Breast epithelium (tissue), 4 donors: ENCODE measurements at regions not wholly inside any gene's neighbourhood (a gene's known extent, or its start where the extent isn't known, plus 50 kb on each side); places are given as distances from the start of the nearest gene placed in this dataset.

ENCODE experiments used
- DNase-seq, 2 donors: peaks; one replicate each; pipeline ENCODE4 v3.0.0-alpha.2; 2019; ENCODE audit warnings: low spot score in 2 of 2
- H3K27ac ChIP-seq, 2 donors: fragments of 200-600 bp; sonication (generic) in 1 of 2; one replicate each; pipeline ENCODE4 v1.5.1; 2016 to 2019; ENCODE audit warnings: mild to moderate bottlenecking in 1 of 2
- H3K27me3 ChIP-seq, 2 donors: fragments of 200-600 bp; sonication (generic) in 1 of 2; one replicate each; pipeline versions ENCODE4 v1.5.1 to v1.6.0; 2017 to 2019; ENCODE audit warnings: control low read depth in 1 of 2, mild to moderate bottlenecking in 1 of 2
- H3K36me3 ChIP-seq: fragments of 200-600 bp; one replicate; pipeline ENCODE4 v1.5.1; 2019
- H3K4me1 ChIP-seq, 2 donors: fragments of 200-600 bp; sonication (generic); one replicate each; pipeline ENCODE4 v1.5.1; 2016 to 2019; ENCODE audit warnings: control low read depth in 1 of 2
- H3K4me3 ChIP-seq, 3 donors: fragments of 200-600 bp; sonication (generic); 1 replicate in 2 of 3; 2 replicates in 1 of 3; pipeline ENCODE4 v1.5.1; 2016 to 2019; ENCODE audit warnings: mild to moderate bottlenecking in 3 of 3, moderate library complexity in 2 of 3
- H3K9me3 ChIP-seq, 2 donors: fragments of 200-600 bp; sonication (generic) in 1 of 2; one replicate each; pipeline ENCODE4 v1.5.1; 2016 to 2019; ENCODE audit warnings: control low read depth in 1 of 2
- CTCF ChIP-seq, 3 donors: fragments of 450-650 bp; IDR thresholded peaks; one replicate each; pipeline ENCODE4 v1.5.1; 2016 to 2017; ENCODE audit warnings: antibody characterized with exemption in 3 of 3, mild to moderate bottlenecking in 3 of 3, moderate library complexity in 3 of 3
- POLR2A ChIP-seq: fragments of 450-650 bp; IDR thresholded peaks from one replicate; pipeline ENCODE4 v1.6.1; 2016; ENCODE audit warnings: antibody characterized with exemption, mild to moderate bottlenecking, moderate library complexity
- POLR2AphosphoS5 ChIP-seq, 3 donors: sonication (generic); formaldehyde crosslinking; IDR thresholded peaks; one replicate each; pipeline ENCODE4 v1.6.1; 2017; ENCODE audit warnings: antibody characterized with exemption in 3 of 3
- intact Hi-C: fragments of 100-400 bp; cut with DNase I; formaldehyde crosslinking; loops from one replicate; pipeline ENCODE4 v1.15.1; 2023; ENCODE audit warnings: low total_unique reads

GRCh38 chr18:55085557-55086285 is 126.5 kb upstream of the CCDC68 start:
- no peak overlapping the region for H3K4me3 ChIP-seq
- no peaks in the 10 kb centered on the region for H3K9me3 ChIP-seq
- intact Hi-C loops = loop anchor here (5.0 kb wide), 1 partner anchor 1387 kb away; no protein-coding TSS in a partner anchor
- no peaks in the 10 kb centered on the region for H3K36me3 ChIP-seq
- H3K27me3 ChIP-seq = no peaks in the 10 kb centered on the region
- no peak for TF ChIP-seq CTCF (IDR thresholded peaks at IDR 0.05)
- no peak for TF ChIP-seq POLR2A
- TF ChIP-seq POLR2AphosphoS5 (IDR thresholded peaks at IDR 0.05) = no peak
- no peaks in the 10 kb centered on the region for H3K4me1 ChIP-seq
- no peak for DNase-seq
- H3K27ac ChIP-seq = no peak overlapping the region

DNA sequence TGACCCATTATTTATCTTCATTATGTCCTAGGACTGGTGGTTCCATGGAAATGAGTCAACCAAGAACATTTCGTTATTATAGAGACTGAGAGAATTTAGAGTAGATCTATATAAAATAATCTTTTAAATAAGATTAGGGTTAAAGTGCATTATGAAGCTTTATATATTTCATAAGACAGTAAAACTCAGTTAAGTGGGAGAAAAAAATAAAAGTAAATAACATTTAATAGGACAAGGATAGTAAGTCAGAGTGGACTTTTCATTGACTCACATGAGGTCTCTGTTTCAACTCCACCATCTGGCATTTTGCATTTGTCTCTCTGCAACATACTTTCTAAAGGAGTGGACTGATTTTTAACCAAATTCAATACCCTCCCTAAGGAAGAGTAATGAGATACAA is 125.3 kb upstream of the CCDC68 start:
- no peak for TF ChIP-seq POLR2AphosphoS5 (IDR thresholded peaks at IDR 0.05)
- no peak for TF ChIP-seq POLR2A
- no peak for TF ChIP-seq CTCF (IDR thresholded peaks at IDR 0.05)
- Histone ChIP-seq H3K36me3 (no peaks in the 10 kb centered on the region), H3K4me3 (no peak overlapping the region), H3K27me3 (no peaks in the 10 kb centered on the region), H3K27ac (no peak overlapping the region), H3K9me3 (no peaks in the 10 kb centered on the region), H3K4me1 (no peaks in the 10 kb centered on the region)
- intact Hi-C loops = no loop called here
- DNase-seq = no peak

GRCh38 chr18:55083461-55083860 is 124.2 kb upstream of the CCDC68 start:
- Histone ChIP-seq H3K9me3 (no peaks in the 10 kb centered on the region), H3K4me3 (no peak overlapping the region), H3K36me3 (no peaks in the 10 kb centered on the region), H3K4me1 (no peaks in the 10 kb centered on the region), H3K27ac (no peak overlapping the region), H3K27me3 (no peaks in the 10 kb centered on the region)
- no peak for DNase-seq
- TF ChIP-seq POLR2A = no peak
- intact Hi-C loops = no loop called here

DNA sequence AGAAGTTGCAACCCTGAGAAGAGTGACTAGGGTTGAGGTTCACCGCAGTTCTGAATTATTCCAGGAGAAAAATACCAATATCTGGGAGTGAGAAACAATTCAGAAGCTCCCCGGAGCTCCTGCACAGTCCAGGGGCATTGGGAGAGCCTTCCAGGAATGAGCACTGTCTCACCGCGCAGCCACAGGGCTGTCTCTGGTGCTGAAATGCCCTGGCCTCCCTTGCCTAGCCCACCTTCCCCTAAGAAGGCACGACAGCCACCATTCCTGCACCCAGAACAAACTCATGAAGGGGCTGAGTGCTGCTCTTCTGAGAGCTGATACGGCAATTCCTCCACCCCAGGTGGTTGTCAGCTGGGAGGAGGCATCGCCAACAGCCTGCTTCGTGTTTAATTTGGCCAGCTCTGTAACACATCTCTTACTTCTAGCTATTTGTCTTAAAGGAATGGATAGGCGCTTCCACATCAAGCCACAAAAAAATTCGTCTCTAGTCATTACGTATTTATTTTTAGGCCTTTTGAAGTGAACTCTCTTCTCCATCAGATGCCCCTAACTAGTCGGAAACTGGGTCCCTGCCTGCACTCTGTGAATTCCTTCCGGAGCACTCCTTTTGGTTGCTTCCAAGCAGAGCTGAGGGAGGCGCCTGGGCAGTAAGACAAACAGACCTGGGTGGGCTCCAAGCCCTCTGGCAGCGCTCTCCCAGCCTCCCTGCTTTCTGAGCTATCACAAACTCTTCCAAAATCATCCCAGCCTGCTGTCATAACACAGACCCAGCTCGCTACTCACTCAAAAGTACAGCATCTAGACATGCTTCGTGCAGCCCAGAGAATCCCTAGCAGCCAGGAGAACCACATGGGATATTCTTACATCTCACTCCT is 120.5 kb upstream of the CCDC68 start:
- no peak for DNase-seq
- Histone ChIP-seq H3K36me3 (no peaks in the 10 kb centered on the region), H3K27ac (no peak overlapping the region), H3K27me3 (no peaks in the 10 kb centered on the region), H3K9me3 (no peaks in the 10 kb centered on the region), H3K4me3 (no peak overlapping the region), H3K4me1 (no peaks in the 10 kb centered on the region)
- TF ChIP-seq CTCF (IDR thresholded peaks at IDR 0.05) = no peak
- TF ChIP-seq POLR2A = no peak
- no peak for TF ChIP-seq POLR2AphosphoS5 (IDR thresholded peaks at IDR 0.05)
- intact Hi-C loops = no loop called here

- Histone ChIP-seq H3K4me1 (no peaks in the 10 kb centered on the region), H3K36me3 (no peaks in the 10 kb centered on the region), H3K27me3 (no peaks in the 10 kb centered on the region), H3K4me3 (no peak overlapping the region), H3K9me3 (no peaks in the 10 kb centered on the region), H3K27ac (no peak overlapping the region)
- intact Hi-C loops = no loop called here
- no peak for DNase-seq
- TF ChIP-seq CTCF (IDR thresholded peaks at IDR 0.05) (no peak), POLR2AphosphoS5 (IDR thresholded peaks at IDR 0.05) (no peak), POLR2A (no peak)
These were observed 119.8 kb upstream of the CCDC68 start for GRCh38 chr18:55079067-55079466.
